HG02763 (cell line): ENCODE measurements at regions not wholly inside any gene's neighbourhood (a gene's known extent, or its start where the extent isn't known, plus 50 kb on each side); places are given as distances from the start of the nearest gene placed in this dataset.

Experiments
- ATAC-seq: cut with Tn5 transposase; IDR thresholded peaks from one replicate; pipeline ENCODE4 v1.9.1; 2021; ENCODE audit warnings: mild to moderate bottlenecking, moderate library complexity; ENCODE audit not compliant: unreplicated experiment

DNA sequence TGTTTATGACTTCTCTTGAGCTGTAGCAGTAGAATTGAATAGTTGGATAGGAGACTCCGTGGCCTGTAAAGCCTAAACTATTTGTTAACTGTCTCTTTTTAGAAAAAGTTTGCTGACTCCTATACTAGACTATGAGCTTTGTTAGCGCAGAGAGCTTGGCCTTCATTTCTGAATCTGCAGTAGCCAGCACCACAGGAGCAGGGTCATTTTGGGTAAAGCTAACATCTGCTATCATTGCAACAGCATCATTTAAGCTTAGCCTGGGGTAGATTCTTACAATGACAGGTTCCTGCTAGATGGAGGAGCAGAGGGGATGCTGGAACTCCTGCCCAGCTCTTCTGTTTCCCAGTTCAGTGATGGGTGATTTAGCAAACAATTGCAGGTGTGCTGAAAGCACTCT lies 133.7 kb upstream of the ASTN2 start:
- ATAC-seq: no peak

DNA sequence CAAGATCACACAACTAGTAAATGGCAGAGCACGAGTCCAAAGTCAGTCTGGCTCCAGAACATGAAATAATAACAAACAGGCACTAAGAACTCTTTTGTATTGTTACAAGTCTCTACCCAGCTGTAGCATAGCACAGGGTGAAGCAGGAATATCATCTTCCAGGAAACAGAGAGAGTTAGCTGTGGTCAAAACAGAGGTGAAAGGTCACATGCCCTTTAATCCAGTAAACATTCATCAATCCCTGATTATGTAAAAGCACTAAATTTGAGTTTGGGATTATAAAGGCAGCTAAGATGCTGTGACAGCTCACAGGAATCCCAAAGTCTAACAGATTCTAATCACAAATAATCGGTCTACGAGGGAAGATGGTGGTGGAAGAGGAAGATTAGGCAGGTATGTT lies 133.0 kb upstream of the ASTN2 start:
- no peak for ATAC-seq

DNA sequence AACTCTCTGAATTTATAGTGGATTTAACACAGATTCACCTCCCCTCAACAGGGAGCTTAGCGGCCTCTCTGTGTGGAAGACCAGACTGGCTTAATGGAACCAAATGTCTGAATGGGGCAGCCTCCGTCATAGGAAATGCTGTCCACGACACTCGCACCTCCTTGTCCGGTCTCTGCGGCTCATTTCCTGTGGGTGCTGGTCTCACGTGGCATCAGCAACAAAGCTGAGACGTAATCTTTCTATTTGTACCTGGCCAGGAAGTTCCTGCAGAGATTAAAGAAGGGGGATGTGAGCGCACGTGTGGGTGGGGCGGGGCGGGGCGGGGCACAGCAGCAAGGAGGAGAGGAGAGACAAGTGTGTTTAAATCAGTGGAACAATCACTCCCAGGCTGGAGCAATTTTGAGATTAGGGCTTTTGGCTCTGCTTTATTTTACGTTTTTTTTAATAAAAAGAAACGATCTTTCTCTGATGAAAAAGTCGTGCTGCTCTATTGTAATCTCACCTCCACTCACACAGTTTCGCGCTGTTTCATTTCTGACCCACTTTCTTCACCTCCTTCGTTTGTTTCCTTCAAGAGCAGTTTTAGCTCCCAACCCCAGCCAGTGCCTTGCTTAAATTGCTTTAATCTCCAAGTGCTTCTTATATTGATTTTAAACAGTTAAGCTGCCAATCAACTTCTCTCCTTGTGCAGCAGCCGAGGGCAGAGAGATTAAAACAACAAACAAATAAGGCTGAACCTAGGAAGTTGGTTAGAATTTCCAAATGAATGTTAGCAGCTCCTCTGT lies 132.2 kb upstream of the ASTN2 start:
- ATAC-seq: no peak

DNA sequence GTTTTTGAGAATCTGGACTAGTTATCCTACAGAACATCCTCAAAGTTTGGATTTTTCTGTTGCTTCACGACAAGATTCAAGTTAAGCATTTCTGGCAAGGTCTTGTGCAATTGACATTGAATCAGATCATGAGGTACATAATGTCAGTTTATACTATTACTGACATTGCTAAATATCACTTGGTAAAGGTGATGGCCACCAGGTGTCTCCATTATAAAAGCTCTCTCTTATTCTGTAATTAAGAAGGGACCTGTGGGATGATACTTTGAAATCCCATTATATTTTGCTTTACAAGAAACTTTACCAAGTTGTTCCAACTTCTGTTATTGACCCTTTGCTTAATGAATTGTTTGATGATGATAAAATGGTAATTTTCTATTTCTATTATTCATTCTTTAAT lies 131.0 kb upstream of the ASTN2 start:
- no peak for ATAC-seq

DNA sequence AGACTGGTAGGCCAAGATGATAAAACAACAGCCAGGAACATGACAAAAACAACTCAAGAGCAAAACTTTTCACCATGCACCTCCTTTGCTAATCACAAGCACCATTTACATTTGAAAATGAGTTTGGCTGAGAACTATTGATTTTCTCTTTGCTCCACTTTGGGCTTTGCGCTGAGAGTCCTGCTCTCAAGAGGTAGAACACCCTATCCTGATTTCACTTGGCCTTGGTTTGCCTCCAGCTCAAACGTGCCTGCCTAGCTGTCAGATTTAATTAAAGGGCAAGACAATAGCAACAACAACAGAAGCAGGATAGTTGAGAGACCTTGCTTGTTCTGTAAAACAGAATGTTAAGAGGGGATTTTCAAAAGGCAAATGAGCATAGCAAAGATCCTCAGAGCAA lies 128.2 kb upstream of the ASTN2 start:
- ATAC-seq: no peak

DNA sequence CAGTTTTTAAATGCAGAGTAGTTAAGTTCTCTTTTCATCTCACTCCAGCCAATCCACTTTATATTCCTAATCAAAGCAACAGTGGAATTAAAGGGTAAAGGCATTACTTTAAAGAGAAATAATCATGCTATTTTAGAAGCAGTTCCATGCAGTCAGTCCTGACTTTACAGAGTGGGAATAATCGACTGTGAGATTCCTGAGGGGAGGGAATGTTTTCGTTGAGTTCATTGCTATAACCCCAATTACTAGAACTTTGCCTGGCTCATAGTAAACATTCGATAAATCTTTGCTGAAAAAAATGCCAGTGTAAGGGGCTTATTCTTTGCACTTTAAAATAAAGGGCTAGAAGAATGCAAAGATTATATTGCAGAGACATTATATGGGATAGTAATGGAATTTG lies 127.2 kb upstream of the ASTN2 start:
- ATAC-seq: no peak

DNA sequence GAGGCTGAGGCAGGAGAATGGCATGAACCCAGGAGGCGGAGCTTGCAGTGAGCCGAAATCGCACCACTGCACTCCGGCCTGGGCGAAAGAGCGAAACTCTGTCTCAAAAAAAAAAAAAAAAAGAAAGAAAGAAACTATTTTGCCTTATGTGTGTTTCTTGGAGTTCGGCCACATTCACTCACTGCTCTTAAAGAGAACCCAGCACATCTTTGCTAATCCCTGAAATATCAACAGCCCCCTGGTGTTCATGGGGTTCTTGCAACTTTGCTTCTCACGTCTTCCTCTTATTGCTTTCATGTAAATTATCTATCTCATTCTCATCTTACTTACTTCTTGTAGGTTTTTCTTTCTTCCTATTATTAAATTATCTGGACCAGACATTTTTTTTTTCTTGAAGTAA lies 126.3 kb upstream of the ASTN2 start:
- no peak for ATAC-seq

DNA sequence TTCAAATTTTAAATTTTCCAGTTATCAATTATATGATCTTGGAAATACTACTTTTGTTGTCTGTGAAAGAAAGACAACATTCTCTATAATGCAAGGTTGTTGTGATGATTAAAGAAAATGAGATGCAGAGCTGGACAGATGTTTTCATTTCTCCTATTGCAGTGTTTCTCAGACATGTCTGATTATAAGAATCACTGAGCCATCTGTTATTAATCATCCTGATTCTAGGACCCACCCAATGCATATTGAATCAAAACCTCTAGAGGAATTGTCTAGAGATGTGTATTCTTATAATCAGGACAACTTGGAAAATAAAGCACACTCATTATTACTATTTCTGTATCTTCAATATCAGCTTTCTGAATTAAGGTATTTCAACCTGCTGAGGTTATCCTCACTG lies 121.1 kb upstream of the ASTN2 start:
- ATAC-seq: no peak

DNA sequence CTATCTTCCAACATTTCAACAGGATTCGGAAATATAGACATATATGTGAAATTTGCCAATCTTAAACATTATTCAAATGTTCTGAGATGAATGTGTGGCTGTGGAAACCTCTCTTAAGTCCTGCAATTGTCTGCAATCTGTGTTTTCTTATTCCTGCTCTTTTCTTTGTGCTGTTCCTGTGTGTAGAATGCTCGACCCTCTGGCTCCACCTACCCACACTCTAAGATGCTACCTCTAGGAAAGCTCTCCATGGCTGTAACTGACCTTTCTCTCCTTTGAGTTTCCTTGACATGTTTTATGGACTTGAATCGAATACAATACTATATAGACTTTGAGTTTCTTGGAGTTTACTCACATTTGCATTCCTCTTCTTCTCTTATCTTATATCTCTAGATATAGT lies 120.6 kb upstream of the ASTN2 start:
- ATAC-seq: no peak

DNA sequence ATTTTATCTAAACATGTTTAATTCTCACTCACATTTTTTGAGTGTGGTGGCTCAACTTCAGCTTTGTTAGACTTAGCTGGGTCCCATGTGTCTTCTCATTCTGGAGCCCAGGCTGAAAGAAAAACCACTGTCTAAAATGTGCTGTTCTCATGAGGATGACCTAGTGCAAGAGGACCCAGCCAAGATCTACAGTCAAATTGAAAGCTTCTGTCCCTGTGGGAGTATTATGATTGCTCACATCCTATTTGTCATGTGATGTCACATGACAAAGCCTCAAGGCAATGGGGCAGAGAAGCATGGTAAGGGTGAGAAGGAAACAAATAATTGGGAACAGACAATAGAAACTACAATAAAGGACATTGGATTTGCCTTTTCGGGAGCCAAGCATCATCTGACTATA lies 113.4 kb upstream of the ASTN2 start:
- ATAC-seq: no peak

DNA sequence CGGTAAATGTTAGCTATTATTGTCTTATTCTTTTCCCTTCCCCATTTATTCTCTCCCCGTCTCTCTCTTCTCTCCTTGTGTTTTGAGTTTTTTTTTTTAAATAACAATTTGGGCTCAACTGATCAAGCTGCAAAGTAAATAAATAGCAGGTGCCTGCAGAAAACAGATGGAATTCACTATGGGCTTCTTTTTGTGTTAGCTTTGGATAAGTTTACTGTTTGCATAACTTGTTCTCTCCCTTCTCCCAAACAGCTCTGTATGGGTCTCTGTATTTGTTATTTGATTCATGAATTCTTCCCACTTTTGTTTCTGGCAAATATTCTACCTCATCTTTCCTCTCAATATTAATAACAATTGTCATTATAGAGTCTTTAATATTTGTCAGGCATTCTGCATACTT lies 111.8 kb upstream of the ASTN2 start:
- no peak for ATAC-seq

DNA sequence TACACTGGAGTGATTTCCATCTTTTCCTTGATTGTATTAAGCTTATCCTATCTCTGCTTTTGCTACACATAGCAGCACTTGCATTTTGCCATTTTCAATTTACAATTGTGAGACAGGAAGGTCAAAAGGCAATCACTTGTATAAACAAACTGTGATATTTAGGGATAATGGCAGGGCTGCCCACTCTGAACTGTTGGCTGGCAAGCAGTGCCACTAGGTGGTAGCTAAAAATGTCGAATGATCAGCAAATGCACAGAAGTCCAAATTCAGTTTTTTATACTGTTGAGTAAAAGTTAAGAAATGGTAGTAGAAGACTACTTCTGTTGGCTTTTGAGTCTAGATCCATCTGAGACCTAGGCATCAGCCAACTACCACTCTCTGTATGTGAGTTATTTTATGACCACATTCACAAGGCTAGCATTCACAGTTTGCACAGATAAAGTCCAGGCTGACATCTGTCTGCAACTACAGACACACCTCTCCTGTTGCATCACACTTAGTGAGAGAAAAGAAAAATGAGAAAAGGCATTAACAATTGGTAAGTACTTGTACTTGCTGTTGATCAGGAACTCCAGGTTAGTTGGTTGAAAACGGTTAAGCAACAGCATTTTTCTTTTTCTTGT lies 108.8 kb upstream of the ASTN2 start:
- ATAC-seq: no peak

DNA sequence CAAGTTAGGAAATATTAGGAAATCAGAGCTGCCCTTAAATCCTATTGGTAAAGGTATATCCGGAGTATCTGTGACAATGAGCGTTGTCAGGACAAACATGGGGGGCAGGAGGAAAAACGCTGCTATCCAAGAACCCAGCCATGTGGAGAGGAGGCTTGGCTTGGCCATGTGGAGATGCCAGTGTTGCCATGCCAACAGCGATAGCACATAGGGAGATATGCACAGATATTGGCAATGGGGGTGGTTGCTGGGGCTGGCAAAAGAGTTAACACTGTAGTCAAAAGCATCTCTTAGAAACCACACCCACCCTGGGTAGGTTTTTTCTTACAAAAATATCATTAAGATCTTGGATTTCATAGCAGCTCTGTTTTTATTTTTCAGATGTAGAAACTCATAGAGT lies 106.4 kb upstream of the ASTN2 start:
- ATAC-seq: no peak

DNA sequence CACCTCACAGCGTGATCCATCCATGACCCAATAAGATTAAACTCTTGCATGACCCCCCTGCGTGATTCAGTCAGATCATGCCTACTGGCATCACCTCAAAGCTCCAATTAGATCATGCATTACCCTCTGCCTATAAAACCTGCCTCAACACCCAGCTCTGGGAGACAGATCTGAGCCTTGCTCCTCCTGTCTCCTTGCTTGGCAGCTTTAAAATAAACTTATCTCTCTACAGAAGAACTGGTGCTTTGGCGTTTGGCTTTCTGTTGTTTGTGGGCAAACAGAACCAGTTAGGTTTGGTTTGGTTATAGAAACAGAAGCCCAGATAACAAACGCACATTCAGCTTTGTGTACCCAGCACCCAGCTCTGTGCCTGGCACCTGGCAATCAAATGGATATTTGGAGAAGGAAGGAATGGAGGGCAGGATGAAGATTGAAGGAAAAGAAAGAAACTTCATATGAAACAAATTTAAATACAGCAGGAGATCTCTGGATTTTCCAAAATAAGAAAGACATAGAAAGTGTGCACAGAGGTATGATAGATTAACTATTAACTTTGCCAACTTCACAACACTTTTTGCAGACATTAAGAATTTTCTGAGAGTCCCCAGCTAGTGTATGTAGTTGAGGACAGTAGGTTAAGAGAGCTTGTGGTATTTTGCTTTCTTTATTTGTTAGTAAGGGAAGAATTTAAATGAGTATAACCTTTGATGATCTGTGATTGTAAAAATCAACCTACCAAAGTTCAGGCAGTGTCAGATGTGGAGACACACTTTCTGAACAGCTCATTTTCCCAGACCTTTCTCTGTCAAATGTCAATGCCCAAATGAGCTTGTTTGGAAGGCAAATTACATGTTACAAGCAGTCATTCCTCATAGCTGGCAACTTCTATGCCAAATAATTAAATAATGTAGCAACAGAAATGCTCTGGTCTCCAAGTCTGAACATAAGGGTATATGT lies 102.1 kb upstream of the ASTN2 start:
- ATAC-seq: no peak

DNA sequence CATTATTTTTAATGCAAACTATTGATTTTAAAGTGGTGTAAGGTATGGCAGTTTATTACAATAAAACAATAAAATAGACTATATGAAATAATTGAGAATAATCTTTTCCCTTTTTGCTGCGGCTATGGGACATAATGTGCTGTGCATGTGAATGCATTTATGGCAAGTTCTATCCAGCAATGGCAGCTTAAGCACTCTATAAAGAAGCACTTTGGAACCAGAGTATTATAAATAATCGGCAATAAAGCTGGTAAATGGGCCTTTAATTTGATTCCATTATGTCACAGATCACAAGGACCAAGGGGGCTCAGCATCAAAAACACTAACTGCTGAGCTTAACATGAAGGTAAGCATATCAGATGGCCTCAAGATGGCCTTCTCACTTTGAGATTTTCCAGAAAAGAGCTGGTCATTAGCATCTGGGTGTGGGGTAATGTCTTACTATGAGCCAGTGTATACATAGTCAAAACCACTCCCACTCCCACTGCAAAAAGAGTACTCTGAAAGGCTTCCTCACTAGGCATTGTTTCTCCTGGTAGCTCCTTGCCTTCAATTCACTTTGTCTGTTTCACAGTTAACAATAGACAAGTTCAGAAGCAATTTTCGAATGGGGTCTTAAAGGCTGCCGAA lies 97.1 kb upstream of the ASTN2 start:
- no peak for ATAC-seq

DNA sequence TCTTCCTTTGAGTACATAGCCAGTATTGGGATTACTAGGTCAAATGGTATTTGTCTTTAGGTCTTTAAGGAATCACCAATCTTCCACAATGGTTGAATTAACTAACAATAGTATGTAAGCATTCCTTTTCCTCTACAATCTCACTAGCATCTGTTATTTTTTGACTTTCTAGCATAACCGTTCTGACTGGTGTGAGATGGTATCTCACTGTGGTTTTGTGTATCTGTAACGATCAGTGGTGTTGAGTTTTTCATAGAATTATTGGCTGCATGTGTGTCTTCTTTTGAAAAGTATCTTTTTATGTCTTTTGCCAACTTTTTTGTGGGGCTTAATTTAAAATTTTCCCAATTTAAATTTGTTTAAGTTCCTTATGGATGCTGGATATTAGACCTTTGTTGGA lies 81.5 kb upstream of the ASTN2 start:
- no peak for ATAC-seq

DNA sequence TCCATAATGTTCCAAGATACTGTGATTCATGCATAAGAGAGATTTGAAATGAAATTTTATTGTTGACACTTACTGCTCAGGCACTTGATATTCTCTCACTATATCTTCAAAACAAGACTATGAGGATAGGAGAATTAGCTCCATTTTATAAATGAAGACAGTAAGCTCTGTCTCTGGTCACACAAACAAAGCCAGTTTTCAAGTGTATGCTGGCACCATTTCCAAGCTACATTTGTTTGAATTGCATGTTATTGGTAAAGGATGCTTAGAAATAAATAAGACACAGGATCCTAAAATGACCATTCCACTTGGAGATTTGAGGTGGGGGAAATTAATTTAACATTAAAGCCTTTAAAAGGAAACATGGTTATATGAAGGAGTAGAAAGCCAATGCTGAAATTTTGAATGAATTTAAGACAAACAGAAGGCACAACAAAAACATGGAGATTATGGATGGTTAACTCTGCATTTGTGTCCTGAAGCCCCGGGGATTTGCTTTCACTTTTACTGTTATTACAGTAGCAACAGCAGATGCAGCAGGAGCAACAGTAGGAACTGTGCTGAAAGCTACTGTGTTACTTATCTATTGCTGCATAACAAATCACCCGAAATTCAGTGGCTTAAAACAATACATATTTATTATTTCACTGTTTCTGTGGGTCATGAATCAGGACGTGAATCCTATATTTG lies 79.7 kb upstream of the ASTN2 start:
- ATAC-seq: no peak

DNA sequence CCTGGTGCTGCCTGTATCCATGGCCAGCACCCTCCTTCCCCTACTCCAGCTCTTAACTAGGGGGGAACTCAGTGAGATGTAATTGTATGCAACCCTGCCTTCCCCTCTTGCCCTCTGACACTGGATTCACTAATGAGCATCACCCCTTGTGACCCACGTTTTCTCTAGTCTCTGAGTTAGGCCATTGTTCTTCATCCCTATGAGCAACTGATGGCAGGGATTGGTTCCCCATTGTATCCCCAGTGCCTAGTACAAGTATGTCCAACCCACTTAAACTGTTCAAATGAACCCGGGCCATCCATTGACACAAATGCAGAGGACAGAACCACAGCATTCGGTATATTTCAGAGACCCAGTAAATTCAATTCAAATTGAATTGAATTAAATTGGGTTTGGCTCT lies 77.6 kb upstream of the ASTN2 start:
- no peak for ATAC-seq

DNA sequence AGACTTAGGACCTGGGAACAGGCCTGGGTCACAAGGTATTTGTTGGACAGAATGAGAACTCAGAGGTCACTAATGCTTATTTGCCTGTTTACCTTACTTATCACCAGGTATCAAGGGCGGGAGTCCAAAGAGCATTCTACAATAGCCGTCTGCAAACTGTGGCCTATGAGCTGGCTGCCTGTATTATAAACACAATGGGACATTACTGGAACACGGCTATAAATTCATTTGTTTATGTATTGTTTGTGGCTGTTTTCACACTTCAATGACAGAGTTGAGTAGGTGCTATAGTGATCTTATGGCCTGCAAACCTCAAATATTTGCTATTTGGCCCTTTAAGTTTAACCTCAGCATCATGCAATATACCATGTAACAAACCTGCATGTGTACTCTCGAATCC lies 76.6 kb upstream of the ASTN2 start:
- ATAC-seq: no peak

DNA sequence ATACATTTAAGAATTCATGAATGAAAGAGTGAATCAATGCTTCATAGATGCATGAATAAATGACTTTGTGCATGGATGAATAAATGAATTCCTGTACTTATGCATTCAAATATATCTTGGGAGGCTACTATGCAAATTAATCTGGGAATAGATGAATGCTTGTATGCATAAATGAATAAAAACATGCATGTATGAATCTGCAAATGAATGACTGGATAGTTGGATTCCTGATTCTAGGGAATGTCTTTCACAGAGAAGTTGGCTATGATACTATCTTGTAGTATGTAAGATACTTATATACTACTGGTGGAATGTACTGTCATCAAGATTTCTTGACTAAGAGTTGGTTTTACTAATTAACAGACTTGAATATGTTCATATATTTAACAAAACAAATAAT lies 75.3 kb upstream of the ASTN2 start:
- ATAC-seq: no peak

DNA sequence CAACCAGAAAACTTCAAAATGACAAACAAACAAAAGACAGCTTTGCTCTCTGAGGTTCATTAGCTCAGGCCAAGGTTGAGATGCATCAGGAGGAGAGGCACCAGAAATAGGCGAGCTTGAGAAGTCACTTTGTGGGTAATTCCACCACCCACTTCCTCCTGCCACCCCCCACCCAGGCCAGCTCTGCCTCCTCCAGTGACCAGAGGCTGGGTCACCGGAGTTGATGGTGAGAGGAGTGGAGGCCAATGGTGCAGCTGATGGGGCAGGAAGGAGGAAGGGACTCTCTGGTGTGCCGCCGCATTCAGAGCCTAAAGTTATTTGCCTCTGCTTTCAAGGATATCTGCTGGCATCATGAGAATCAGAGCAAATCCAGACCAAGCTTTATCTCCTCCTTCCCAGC lies 73.8 kb upstream of the ASTN2 start:
- ATAC-seq: no peak
